K562 (cell line): ENCODE measurements at regions not wholly inside any gene's neighbourhood (a gene's known extent, or its start where the extent isn't known, plus 50 kb on each side); places are given as distances from the start of the nearest gene placed in this dataset.

Source experiments
- ATAC-seq: fragments of 200-7000 bp; cut with Tn5 transposase; 3 replicates; pipeline ENCODE4 v1.9.1; 2020; ENCODE audit warnings: moderate library complexity
- BruUV-seq: library from RNA; stranded (reverse); fragments of 400-500 nt; replicated peaks from 2 replicates; lab custom pipeline; 2021; lab: Mats Ljungman, UMichigan
- CTCF ChIA-PET: fragments of 300-600 bp; formaldehyde crosslinking; extraction: SDS; loops from one replicate; lab custom pipeline; 2021; ENCODE audit warnings: low intra/inter-chr PET ratio; lab: Yijun Ruan, JAX
- POLR2A ChIA-PET: fragments of 300-600, 350-650 bp; sonication (Branson Sonifier 250); formaldehyde crosslinking; extraction: SDS; loops from one replicate; lab custom pipeline; 2021; ENCODE audit warnings: antibody characterized with exemption, inconsistent platforms; lab: Yijun Ruan, JAX
- DNase-seq, 4 experiments: peaks; one replicate each; pipeline versions ENCODE4 v3.0.0 to v3.0.0-alpha.2; 2011 to 2018; ENCODE audit warnings: low spot score in 3 of 4, mixed read lengths in 3 of 4; ENCODE audit errors: extremely low read depth in 1 of 4
- FAIRE-seq: peaks from 2 replicates; lab custom pipeline; 2011; peaks lifted over from hg19 to GRCh38; lab: Jason Lieb, UNC
- H2AFZ ChIP-seq: 2 replicates; pipeline ENCODE4 v1.6.0; 2011; ENCODE audit warnings: low read depth, low read length, control low read depth, inconsistent platforms
- H3K27ac ChIP-seq: fragments of 200-600 bp; 3 replicates; pipeline ENCODE4 v1.8.0; 2011; ENCODE audit warnings: low read depth, mild to moderate bottlenecking, control low read depth, inconsistent platforms, low read length, moderate library complexity, mixed read lengths; ENCODE audit errors: extremely low read depth
- H3K27me3 ChIP-seq, 2 experiments: fragments of 300-600 bp in 1 of 2; 2 replicates in 1 of 2; 3 replicates in 1 of 2; pipeline versions ENCODE4 v1.6.0 to v1.8.0; 2011; ENCODE audit warnings: inconsistent platforms in 2 of 2, low read length in 2 of 2, mild to moderate bottlenecking in 1 of 2, mixed read lengths in 1 of 2, moderate library complexity in 1 of 2; ENCODE audit not compliant: control insufficient read depth in 2 of 2, insufficient read depth in 2 of 2
- H3K36me3 ChIP-seq: fragments of 300-600 bp; 3 replicates; pipeline ENCODE4 v1.8.0; 2011; ENCODE audit warnings: mild to moderate bottlenecking, low read length, inconsistent platforms; ENCODE audit not compliant: control insufficient read depth, insufficient read depth
- H3K4me1 ChIP-seq, 2 experiments: fragments of 200-600 bp in 1 of 2; replicated peaks in 1 of 2; 2 replicates in 1 of 2; 3 replicates in 1 of 2; pipeline versions ENCODE4 v1.5.1 to v1.8.0; 2011; ENCODE audit warnings: inconsistent platforms in 2 of 2, low read length in 2 of 2, mild to moderate bottlenecking in 1 of 2, mixed read lengths in 1 of 2, moderate library complexity in 1 of 2; ENCODE audit not compliant: control insufficient read depth in 2 of 2, insufficient read depth in 2 of 2
- H3K4me2 ChIP-seq: 2 replicates; pipeline ENCODE4 v1.6.1; 2011; ENCODE audit warnings: low read length, control low read depth, inconsistent platforms, mixed read lengths; ENCODE audit not compliant: insufficient read depth
- H3K4me3 ChIP-seq: fragments of 200-600 bp; sonication (generic), shearing (Covaris generic); 2 replicates; pipeline ENCODE4 v1.5.1; 2016; ENCODE audit warnings: control low read depth, inconsistent platforms
- H3K79me2 ChIP-seq: fragments of 200-600 bp; 3 replicates; pipeline ENCODE4 v1.8.0; 2011; ENCODE audit warnings: low read length, inconsistent platforms; ENCODE audit not compliant: control insufficient read depth, insufficient read depth
- H3K9ac ChIP-seq, 2 experiments: 2 replicates each; pipeline versions ENCODE4 v1.6.0 to v1.6.1; 2011; ENCODE audit warnings: low read depth in 2 of 2, low read length in 2 of 2, control low read depth in 1 of 2, inconsistent platforms in 1 of 2, mild to moderate bottlenecking in 1 of 2, mixed read lengths in 1 of 2; ENCODE audit not compliant: insufficient read depth in 1 of 2
- H3K9me1 ChIP-seq: one replicate; pipeline ENCODE4 v1.6.0; 2011; ENCODE audit warnings: inconsistent platforms, mild to moderate bottlenecking, low read length, moderate library complexity; ENCODE audit not compliant: control insufficient read depth, insufficient read depth
- H3K9me3 ChIP-seq: replicated peaks from 2 replicates; pipeline ENCODE4 v1.5.1; 2011; ENCODE audit warnings: low read depth, low read length, inconsistent platforms; ENCODE audit not compliant: control insufficient read depth, insufficient read depth
- H4K20me1 ChIP-seq: replicated peaks from 2 replicates; pipeline ENCODE4 v1.6.1; 2011; ENCODE audit warnings: low read length, inconsistent platforms, mixed read lengths; ENCODE audit not compliant: control insufficient read depth, insufficient read depth
- DPF2 ChIP-seq: fragments of 450-650 bp; IDR thresholded peaks from 2 replicates; pipeline ENCODE4 v1.6.1; 2016
- ESRRB ChIP-seq: fragments of 250-450 bp; sonication (Bioruptor Pico); IDR thresholded peaks from 2 replicates; pipeline ENCODE4 v1.5.0; 2020; ENCODE audit warnings: mild to moderate bottlenecking, moderate library complexity, borderline replicate concordance
- GTF3C2 ChIP-seq: IDR thresholded peaks from 3 replicates; pipeline ENCODE4 v1.6.1; 2011; ENCODE audit warnings: borderline replicate concordance, mild to moderate bottlenecking, moderate library complexity; ENCODE audit not compliant: insufficient read length; ENCODE audit errors: extremely low read depth
- IRF2 ChIP-seq: sonication (generic); formaldehyde crosslinking; IDR thresholded peaks from 2 replicates; pipeline ENCODE4 v1.8.1; 2022; ENCODE audit warnings: mild to moderate bottlenecking, missing genetic modification reagents
- MEF2A ChIP-seq: IDR thresholded peaks from 2 replicates; pipeline ENCODE4 v1.6.1; 2011; ENCODE audit warnings: low read depth, mild to moderate bottlenecking, low read length, moderate library complexity; ENCODE audit not compliant: control insufficient read depth
- PML ChIP-seq: IDR thresholded peaks from 2 replicates; pipeline ENCODE4 v1.6.1; 2012; ENCODE audit warnings: low read length, inconsistent platforms
- SMAD2 ChIP-seq: fragments of 150-350 bp; IDR thresholded peaks from 2 replicates; pipeline ENCODE4 v1.6.1; 2014; ENCODE audit warnings: low read depth, mild to moderate bottlenecking, low read length
- TAF15 ChIP-seq: fragments of 200-400 bp; formaldehyde crosslinking; IDR thresholded peaks from 2 replicates; pipeline ENCODE4 v1.6.1; 2017; ENCODE audit warnings: mild to moderate bottlenecking, low read depth, low read length, moderate library complexity
- ZNF699 ChIP-seq: fragments of 250-450 bp; sonication (Bioruptor Pico); IDR thresholded peaks from 2 replicates; pipeline ENCODE4 v1.8.0; 2021; ENCODE audit warnings: mild to moderate bottlenecking, moderate library complexity; ENCODE audit not compliant: insufficient replicate concordance
- WGBS: fragments of 100-300 bp; shearing (Covaris generic); methylation state at CpG from one replicate; pipeline ENCODE4 v1.1.6; 2016; ENCODE audit warnings: low coverage, mixed read lengths; ENCODE audit not compliant: insufficient coverage; ENCODE audit errors: missing lambda C conversion rate; 5-methylcytosine and 5-hydroxymethylcytosine counted together
- in situ Hi-C: fragments of 300-500 bp; cut with MboI; formaldehyde crosslinking; loops from 4 replicates; pipeline ENCODE4 v1.15.0; 2018; ENCODE audit warnings: inconsistent platforms, mixed read lengths
- intact Hi-C: fragments of 100-400 bp; cut with micrococcal nuclease; formaldehyde crosslinking; loops from 2 replicates; pipeline ENCODE4 v1.14.2; 2022

DNA sequence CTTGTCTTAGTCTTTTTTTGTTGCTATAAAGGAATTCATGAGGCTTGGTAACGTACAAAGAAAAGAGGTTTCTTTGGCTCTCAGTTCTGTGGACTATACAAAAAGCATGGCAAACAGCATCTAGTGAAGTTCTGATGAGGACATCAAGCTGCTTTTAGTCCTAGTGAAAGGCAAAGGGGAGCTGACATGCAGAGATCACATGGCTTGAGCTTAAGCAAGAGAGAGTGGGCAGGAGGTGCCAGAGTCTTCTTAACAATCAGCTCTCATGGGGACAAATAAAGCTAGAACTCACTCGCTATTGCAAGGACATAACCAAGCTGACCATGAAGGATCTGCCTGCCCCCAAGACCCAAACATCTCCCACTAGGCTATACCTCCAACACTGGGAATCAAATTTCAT lies 1063.1 kb downstream of the PCDH7 start:
- WGBS: 0% methylated on average over 2 of the region's 2 CpGs
- FAIRE-seq: no peak

More for the DNA sequence above, 1063.1 kb downstream of the PCDH7 start:
- in situ Hi-C loops: no loop called here
- POLR2A ChIA-PET: no interaction called here
- no peaks in the 10 kb centered on the region for H3K36me3 ChIP-seq
- DNase-seq: no peak
- no TSS peak for BruUV-seq
- no peaks in the 10 kb centered on the region for H4K20me1 ChIP-seq
- no peaks in the 10 kb centered on the region for H3K4me1 ChIP-seq
- TF ChIP-seq IRF2 (CRISPR knock-in tag): no peak
- TF ChIP-seq ZNF699: no peak
- TF ChIP-seq SMAD2: no peak
- TF ChIP-seq TAF15: no peak
- no peak for TF ChIP-seq DPF2
- no peak for TF ChIP-seq GTF3C2
- no peak for TF ChIP-seq MEF2A
- no peak for TF ChIP-seq PML
- TF ChIP-seq ESRRB (CRISPR knock-in tag): no peak
- TF ChIP-seq, all 486 proteins: peak for 0
- no peak overlapping the region for H2AFZ ChIP-seq
- intact Hi-C loops: no loop called here
- no peak overlapping the region for H3K9ac ChIP-seq
- H3K4me3 ChIP-seq: no peak overlapping the region
- H3K9me1 ChIP-seq: no peaks in the 10 kb centered on the region
- no peak overlapping the region for H3K27ac ChIP-seq
- no peak overlapping the region for H3K4me2 ChIP-seq
- no peaks in the 10 kb centered on the region for H3K9me3 ChIP-seq
- ATAC-seq: no peak
- H3K27me3 ChIP-seq: no peaks in the 10 kb centered on the region
- CTCF ChIA-PET: no interaction called here
- H3K79me2 ChIP-seq: no peaks in the 10 kb centered on the region
